Heart left ventricle (tissue), 13 donors: ENCODE measurements at regions not wholly inside any gene's neighbourhood (a gene's known extent, or its start where the extent isn't known, plus 50 kb on each side); places are given as distances from the start of the nearest gene placed in this dataset.

Experiments used
- POLR2A ChIP-seq, 2 donors: fragments of 450-650 bp; IDR thresholded peaks; one replicate each; pipeline ENCODE4 v1.6.1; 2017; ENCODE audit warnings: antibody characterized with exemption in 2 of 2, mild to moderate bottlenecking in 2 of 2, moderate library complexity in 2 of 2
- TF ChIP-seq, protein P1 (sequence below), 12 donors: fragments of 200-600 bp; sonication (generic) in 4 of 12; IDR thresholded peaks; one replicate each; pipeline versions ENCODE4 v1.5.0 to v1.8.0; 2018 to 2022; ENCODE audit warnings: antibody characterized with exemption in 12 of 12, mild to moderate bottlenecking in 5 of 12
- donor health status: ischemic (EF 13 %, LVEDD 7.1; RV severe dilation, severe dysfunction).
- donor health status: DM: no; HTN: yes; CAD: no.
- donor health status: DM: no; HTN: no; CAD: no.
- donor health status: ischemic (EF 25% LVEDD 6.9; RV normal size, moderate dysfunction).
- donor health status: ischemic (EF 25% LVEDD 5.7; RV mildly dilated, moderate dysfunction).
- donor health status: ischemic (EF 35%, LVEDD 5.7; RV mildly dilated, moderate dysfunction).
- donor health status: nonischemic (EF 11% LVEDD 7.7; RV severe dilation, severe dysfunction).
- donor health status: DM: yes; HTN: yes; CAD: no.
- donor health status: PGD.
- donor health status: ischemic (EF 29% LVEDD 5.4; RV normal size, mild dysfunction).
- donor health status: nonischemic (EF 23%, LVEDD 6.1; RV moderate dilation, normal function).

DNA sequence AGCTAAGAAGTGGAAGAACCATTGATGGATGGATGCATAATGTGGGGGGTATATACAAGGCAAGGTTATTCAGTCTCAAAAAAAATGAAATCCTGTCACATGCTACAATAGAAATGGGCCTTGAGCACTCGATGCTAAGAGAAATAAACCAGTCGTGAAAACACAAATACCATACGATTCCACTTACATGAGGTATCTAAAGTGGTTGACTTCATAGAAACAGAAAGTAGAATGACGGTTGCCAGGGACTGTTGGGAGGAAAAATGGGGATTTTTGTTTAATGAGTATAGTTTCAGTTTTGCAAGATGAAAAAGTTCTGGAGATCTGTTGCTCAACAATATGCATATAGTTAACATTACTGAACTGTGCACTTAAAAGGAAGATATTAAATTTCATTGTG lies 223.6 kb upstream of the NLGN4Y start:
- TF ChIP-seq, protein P1, sequence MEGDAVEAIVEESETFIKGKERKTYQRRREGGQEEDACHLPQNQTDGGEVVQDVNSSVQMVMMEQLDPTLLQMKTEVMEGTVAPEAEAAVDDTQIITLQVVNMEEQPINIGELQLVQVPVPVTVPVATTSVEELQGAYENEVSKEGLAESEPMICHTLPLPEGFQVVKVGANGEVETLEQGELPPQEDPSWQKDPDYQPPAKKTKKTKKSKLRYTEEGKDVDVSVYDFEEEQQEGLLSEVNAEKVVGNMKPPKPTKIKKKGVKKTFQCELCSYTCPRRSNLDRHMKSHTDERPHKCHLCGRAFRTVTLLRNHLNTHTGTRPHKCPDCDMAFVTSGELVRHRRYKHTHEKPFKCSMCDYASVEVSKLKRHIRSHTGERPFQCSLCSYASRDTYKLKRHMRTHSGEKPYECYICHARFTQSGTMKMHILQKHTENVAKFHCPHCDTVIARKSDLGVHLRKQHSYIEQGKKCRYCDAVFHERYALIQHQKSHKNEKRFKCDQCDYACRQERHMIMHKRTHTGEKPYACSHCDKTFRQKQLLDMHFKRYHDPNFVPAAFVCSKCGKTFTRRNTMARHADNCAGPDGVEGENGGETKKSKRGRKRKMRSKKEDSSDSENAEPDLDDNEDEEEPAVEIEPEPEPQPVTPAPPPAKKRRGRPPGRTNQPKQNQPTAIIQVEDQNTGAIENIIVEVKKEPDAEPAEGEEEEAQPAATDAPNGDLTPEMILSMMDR (IDR thresholded peaks at IDR 0.05): no peak
- no peak for TF ChIP-seq POLR2A (IDR thresholded peaks at IDR 0.05)
